Activated B cell treated with CpG ODN at 0.5 μM for 24 hours (primary cell): ENCODE measurements at regions not wholly inside any gene's neighbourhood (a gene's known extent, or its start where the extent isn't known, plus 50 kb on each side); places are given as distances from the start of the nearest gene placed in this dataset.

ENCODE experiments used
- ATAC-seq: fragments of 200-7000 bp; cut with Tn5 transposase; one replicate; pipeline ENCODE4 v1.10.0; 2021; ENCODE audit warnings: low read depth, mild to moderate bottlenecking, moderate library complexity
- CTCF ChIA-PET: fragments of 350-600 bp; sonication (Branson Sonifier 250); formaldehyde crosslinking; loops from one replicate; lab custom pipeline; 2021; ENCODE audit warnings: antibody characterized with exemption; lab: Charles Lee
- POLR2A ChIA-PET: fragments of 350-600 bp; sonication (Branson Sonifier 250); formaldehyde crosslinking; loops from one replicate; lab custom pipeline; 2021; ENCODE audit warnings: antibody characterized with exemption; lab: Charles Lee
- DNase-seq: peaks from one replicate; pipeline ENCODE4 v3.0.0; 2022
- H3K27ac Mint-ChIP-seq: one replicate; pipeline ENCODE4 v1.8.0; 2020; ENCODE audit warnings: mixed read lengths
- H3K27me3 Mint-ChIP-seq: one replicate; pipeline ENCODE4 v1.8.0; 2021; ENCODE audit warnings: mixed read lengths
- H3K36me3 Mint-ChIP-seq: one replicate; pipeline ENCODE4 v1.8.0; 2021; ENCODE audit warnings: low read depth, mixed read lengths
- H3K4me1 Mint-ChIP-seq: one replicate; pipeline ENCODE4 v1.8.0; 2021; ENCODE audit warnings: mixed read lengths
- H3K4me3 Mint-ChIP-seq: one replicate; pipeline ENCODE4 v1.8.0; 2020; ENCODE audit warnings: mild to moderate bottlenecking, mixed read lengths
- H3K9me3 Mint-ChIP-seq: one replicate; pipeline ENCODE4 v1.8.0; 2020; ENCODE audit warnings: mixed read lengths
- CTCF ChIP-seq: fragments of 200-600 bp; IDR thresholded peaks from one replicate; pipeline ENCODE4 v1.8.0; 2022; ENCODE audit warnings: antibody characterized with exemption, mild to moderate bottlenecking
- intact Hi-C: fragments of 100-400 bp; cut with micrococcal nuclease; formaldehyde crosslinking; loops from one replicate; pipeline ENCODE4 v1.15.1; 2024

- ATAC-seq = no peak
- H3K4me1 Mint-ChIP-seq = no peaks in the 10 kb centered on the region
- H3K36me3 Mint-ChIP-seq = no peaks in the 10 kb centered on the region
- intact Hi-C loops = no loop called here
- no peak for TF ChIP-seq CTCF
- H3K27me3 Mint-ChIP-seq = peaks cover 2% of the 10 kb centered on the region
- H3K4me3 Mint-ChIP-seq = no peak overlapping the region
- no peak for DNase-seq
- H3K27ac Mint-ChIP-seq = no peak overlapping the region
- no peaks in the 10 kb centered on the region for H3K9me3 Mint-ChIP-seq
- CTCF ChIA-PET = no interaction called here
- POLR2A ChIA-PET = no interaction called here
Observed at GRCh38 chr12:89067421-89068187, 284.7 kb downstream of the DUSP6 start.

- Mint-ChIP-seq H3K27ac (no peak overlapping the region), H3K4me1 (no peaks in the 10 kb centered on the region), H3K4me3 (no peak overlapping the region), H3K9me3 (no peaks in the 10 kb centered on the region), H3K27me3 (peaks cover 2% of the 10 kb centered on the region), H3K36me3 (no peaks in the 10 kb centered on the region)
- TF ChIP-seq CTCF = no peak
- ATAC-seq (no peak), DNase-seq (no peak)
- intact Hi-C loops = no loop called here
- POLR2A ChIA-PET = no interaction called here
- CTCF ChIA-PET = no interaction called here
Observed at GRCh38 chr12:89064780-89065179, 287.5 kb downstream of the DUSP6 start.

- H3K4me1 Mint-ChIP-seq = no peaks in the 10 kb centered on the region
- ChIA-PET POLR2A (no interaction called here), CTCF (no interaction called here)
- H3K27me3 Mint-ChIP-seq = peaks cover 5% of the 10 kb centered on the region
- no peak for ATAC-seq
- intact Hi-C loops = no loop called here
- H3K4me3 Mint-ChIP-seq = no peak overlapping the region
- no peak overlapping the region for H3K27ac Mint-ChIP-seq
- H3K9me3 Mint-ChIP-seq = no peaks in the 10 kb centered on the region
- no peak for TF ChIP-seq CTCF
- H3K36me3 Mint-ChIP-seq = no peaks in the 10 kb centered on the region
- DNase-seq = no peak
Observed at GRCh38 chr12:89064151-89064550, 288.1 kb downstream of the DUSP6 start.

GRCh38 chr12:89062996-89063395 lies 289.3 kb downstream of the DUSP6 start:
- ChIA-PET POLR2A (no interaction called here), CTCF (no interaction called here)
- intact Hi-C loops = no loop called here
- no peak for ATAC-seq
- no peak overlapping the region for H3K4me3 Mint-ChIP-seq
- no peak for TF ChIP-seq CTCF
- H3K36me3 Mint-ChIP-seq = no peaks in the 10 kb centered on the region
- no peak for DNase-seq
- no peak overlapping the region for H3K27ac Mint-ChIP-seq
- no peaks in the 10 kb centered on the region for H3K4me1 Mint-ChIP-seq
- peaks cover 8% of the 10 kb centered on the region for H3K27me3 Mint-ChIP-seq
- no peaks in the 10 kb centered on the region for H3K9me3 Mint-ChIP-seq

GRCh38 chr12:89059721-89060541 lies 292.4 kb downstream of the DUSP6 start:
- H3K4me3 Mint-ChIP-seq = no peak overlapping the region
- no peak for DNase-seq
- intact Hi-C loops = no loop called here
- H3K27me3 Mint-ChIP-seq = peaks cover 6% of the 10 kb centered on the region
- no peaks in the 10 kb centered on the region for H3K4me1 Mint-ChIP-seq
- POLR2A ChIA-PET = no interaction called here
- H3K36me3 Mint-ChIP-seq = no peaks in the 10 kb centered on the region
- CTCF ChIA-PET = no interaction called here
- no peak overlapping the region for H3K27ac Mint-ChIP-seq
- no peaks in the 10 kb centered on the region for H3K9me3 Mint-ChIP-seq
- no peak for TF ChIP-seq CTCF
- no peak for ATAC-seq
